GM19193 (cell line): ENCODE measurements at regions not wholly inside any gene's neighbourhood (a gene's known extent, or its start where the extent isn't known, plus 50 kb on each side); places are given as distances from the start of the nearest gene placed in this dataset.

Source experiments
- POLR2A ChIP-seq: IDR thresholded peaks from 4 replicates; pipeline ENCODE4 v1.6.1; 2011; ENCODE audit not compliant: insufficient read depth, insufficient read length; ENCODE audit errors: extremely low read depth

- TF ChIP-seq POLR2A: no peak
Measured at GRCh38 chr2:56671973-56672569, 488.3 kb downstream of the CCDC85A start.

DNA sequence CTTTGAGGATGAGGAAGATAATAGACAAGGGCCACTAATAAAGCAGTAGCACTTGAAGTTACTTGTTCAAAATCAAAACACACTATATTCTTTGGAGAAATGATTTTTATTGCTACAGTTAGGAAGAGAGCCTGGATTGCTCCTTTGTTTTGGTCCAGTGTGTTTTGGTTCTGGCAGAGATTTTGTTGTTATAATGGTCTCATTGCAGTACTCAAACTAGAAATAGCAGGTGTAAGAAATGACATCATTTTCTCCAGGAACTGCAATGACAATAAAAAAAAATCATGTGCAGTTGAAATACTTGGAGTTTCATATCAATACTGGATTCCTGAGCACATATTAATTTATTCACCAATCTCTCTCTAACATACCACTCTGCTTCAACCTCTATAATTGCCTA is 490.3 kb downstream of the CCDC85A start:
- TF ChIP-seq POLR2A: no peak

- no peak for TF ChIP-seq POLR2A
Measured at GRCh38 chr2:56676966-56677365, 493.2 kb downstream of the CCDC85A start.

GRCh38 chr2:56680971-56681631 is 497.3 kb downstream of the CCDC85A start:
- TF ChIP-seq POLR2A: no peak

GRCh38 chr2:56681659-56682396 is 498.0 kb downstream of the CCDC85A start:
- TF ChIP-seq POLR2A: no peak

DNA sequence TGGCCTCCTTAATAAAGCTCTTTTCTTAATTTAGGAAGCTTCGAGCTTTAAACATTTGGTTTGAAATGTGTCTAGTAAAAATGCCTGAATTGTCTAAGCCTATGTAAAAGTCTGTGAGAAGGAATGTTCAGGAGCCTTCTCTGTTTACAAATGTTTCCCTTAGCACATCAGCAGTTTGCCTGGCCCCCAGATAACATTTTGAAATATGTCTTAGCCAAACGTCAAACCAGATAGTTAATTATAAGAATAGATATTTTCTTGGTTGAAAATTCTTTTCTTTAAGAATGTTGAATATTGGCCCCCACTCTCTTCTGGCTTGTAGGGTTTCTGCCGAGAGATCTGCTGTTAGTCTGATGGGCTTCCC is 498.6 kb downstream of the CCDC85A start:
- TF ChIP-seq POLR2A: no peak

GRCh38 chr2:56684327-56684726 is 500.5 kb downstream of the CCDC85A start:
- no peak for TF ChIP-seq POLR2A

DNA sequence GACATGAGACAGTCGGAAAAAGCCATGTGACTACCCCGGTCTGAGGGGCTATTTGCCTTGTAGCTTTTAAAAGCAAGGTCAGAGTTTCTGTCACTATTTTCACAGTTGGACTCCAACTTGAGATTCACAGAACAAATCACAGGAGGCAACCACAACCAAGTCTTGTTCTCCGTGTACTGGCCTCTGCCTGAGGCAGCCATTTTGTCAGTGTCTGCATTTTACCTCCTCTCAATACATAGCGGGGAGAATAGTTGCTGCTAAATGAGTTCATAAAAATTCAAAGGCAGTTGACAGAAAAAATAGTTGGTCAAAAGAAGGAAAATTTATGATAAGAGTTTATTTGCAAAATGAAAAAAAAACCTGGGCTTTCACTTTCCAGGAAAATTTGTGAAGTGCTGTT is 501.4 kb downstream of the CCDC85A start:
- TF ChIP-seq POLR2A: no peak

GRCh38 chr2:56687169-56687568 is 503.4 kb downstream of the CCDC85A start:
- TF ChIP-seq POLR2A: no peak

DNA sequence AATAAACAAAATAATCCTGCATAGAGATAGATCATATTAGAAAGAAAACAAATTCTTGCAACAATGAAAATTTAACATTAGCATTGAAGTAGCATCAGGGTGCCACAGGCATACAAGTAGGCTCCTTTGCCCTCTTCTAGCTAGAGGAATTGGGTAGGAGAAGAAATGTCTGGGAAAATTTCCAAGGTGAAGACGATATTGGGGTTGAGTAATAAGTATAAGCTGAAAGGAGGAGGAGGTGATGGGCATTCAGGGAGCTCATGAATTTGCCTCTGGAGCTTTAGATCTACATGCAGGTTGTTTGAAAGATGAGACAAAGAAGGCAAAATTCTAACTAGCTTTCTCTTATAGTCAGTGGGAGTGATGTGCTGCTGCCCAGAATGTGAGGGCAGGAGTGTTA is 504.9 kb downstream of the CCDC85A start:
- TF ChIP-seq POLR2A: no peak

- no peak for TF ChIP-seq POLR2A
Measured at GRCh38 chr2:56693501-56693900, 509.7 kb downstream of the CCDC85A start.

DNA sequence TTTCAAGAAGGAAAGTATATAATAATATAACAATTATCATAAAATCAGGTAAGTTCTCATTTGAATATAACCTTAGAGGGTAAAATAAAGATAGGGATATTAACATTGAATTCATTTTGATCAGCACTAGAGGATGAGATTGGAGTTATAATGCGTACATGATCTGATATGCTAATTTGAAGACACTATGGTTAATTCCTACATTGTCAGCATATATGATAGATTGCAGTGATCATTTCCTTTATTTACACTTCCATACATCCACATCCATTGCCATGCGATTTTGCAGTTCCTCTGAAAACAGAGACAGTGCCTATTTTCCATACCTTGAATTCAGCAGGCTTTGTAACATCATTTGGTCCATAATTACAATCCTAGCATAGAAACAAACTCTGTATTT is 519.2 kb downstream of the CCDC85A start:
- TF ChIP-seq POLR2A: no peak

DNA sequence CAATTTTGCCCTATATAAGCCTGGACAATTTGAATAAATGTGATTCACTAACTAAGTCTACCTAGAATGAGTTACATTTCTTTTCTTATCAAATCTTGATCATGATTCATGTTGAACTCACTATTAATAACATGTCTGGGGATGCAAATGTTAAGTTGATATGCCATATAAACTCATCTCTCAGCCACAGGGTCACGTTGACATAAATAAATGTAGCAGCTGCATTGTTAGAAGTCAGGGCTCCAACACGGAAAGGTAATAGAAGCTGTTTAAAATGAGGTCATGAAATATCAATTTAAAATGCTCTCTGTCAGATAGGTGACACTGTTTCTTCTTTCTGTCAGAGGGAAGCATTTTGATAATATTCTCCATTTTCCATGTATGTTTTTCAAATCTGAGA is 521.9 kb downstream of the CCDC85A start:
- no peak for TF ChIP-seq POLR2A

DNA sequence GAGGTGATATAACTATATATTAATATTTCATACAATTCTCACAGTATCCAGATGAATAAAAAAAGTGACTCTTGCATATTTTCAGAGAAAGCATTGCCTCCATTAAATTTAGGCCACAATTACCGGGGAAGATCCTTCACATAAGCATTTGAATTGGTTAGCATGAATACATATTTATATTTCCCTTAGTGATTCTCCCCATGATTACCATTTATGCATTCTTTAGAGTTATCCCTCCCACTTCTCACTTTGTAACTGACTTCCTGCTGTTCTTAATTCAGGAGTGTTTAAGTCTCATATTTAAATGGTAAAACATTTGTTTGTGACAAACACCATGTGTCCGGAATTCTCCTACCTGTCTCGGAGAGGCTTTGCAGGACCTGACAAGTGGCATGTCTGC is 523.4 kb downstream of the CCDC85A start:
- TF ChIP-seq POLR2A: no peak

DNA sequence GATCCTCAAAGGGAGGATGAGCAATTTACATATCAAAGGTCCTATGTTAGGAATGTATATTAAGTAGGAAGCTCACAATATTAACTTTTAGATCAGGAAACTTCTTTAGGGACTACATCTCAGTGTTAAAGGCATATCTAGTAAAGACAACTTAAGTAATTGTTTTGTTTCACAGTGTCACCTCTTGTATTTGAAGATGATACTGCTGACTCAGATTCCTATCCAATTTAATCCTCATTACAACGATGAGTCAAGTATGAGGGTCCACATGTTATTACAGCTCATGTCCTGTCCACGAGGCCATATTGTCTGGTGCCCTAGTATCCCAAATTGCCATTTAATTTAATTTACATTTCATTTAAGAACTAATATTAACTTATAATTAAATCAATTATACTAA is 523.9 kb downstream of the CCDC85A start:
- no peak for TF ChIP-seq POLR2A

DNA sequence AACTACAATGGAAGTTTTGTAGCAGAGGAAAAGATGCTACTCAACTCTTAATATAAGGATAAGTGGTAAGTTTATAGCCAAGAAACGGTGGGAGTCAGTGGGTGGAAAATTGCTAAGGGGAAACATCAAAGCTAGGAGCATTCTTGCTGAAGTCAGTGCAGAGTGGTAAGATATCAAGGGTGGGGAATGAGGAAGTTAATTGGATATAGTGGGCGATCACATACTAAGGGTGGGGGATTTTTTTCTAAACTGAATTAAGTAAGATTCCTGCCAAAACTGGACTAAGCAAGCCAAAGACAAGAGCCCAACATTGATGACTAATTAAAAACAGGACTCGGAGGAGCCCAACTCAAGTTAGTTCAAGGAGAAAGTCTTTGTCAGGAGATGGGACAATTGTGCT is 525.4 kb downstream of the CCDC85A start:
- no peak for TF ChIP-seq POLR2A
